ENCODE measurements at regions not wholly inside any gene's neighbourhood (a gene's known extent, or its start where the extent isn't known, plus 50 kb on each side); places are given as distances from the start of the nearest gene placed in this dataset.
"Not testable (repeated sequence)": the region's sequence is repeated elsewhere in the genome, so short reads cannot be mapped to it uniquely, and the experiment has no call there.

DNA sequence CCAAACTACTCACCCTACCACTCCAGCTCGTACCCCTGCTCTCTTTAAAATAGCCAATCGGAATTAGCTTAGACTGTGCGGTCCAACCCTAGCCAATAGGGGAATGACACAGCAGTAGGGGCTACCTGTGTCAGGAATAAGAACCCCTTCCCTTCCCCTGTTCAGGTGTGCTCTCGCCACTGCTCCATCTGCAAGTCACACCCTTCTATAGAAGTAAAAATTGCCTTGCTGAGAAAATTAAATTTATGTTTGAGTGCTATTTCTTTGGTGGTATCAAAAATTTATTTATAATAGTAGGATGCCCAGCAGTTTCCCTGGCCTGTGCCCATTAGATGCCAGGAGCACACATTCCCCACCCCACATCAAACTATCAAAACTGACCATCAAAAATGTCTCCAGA, 304.7 kb upstream of the CDYL start:
- H3K4me3 ChIP-seq (ENCODE audit: insufficient read depth in 1 of 2, low read depth in 1 of 2, low read length in 2 of 2); H3K14ac ChIP-seq (ENCODE audit: low read length in 2 of 2); H2BK15ac ChIP-seq (ENCODE audit: low read depth, poor library complexity, severe bottlenecking); H4K91ac ChIP-seq (ENCODE audit: low read length); H2BK12ac ChIP-seq (ENCODE audit: low read length in 2 of 2); H3K27ac ChIP-seq (ENCODE audit: low read length, poor library complexity, severe bottlenecking); H2BK5ac ChIP-seq (ENCODE audit: low read depth, low read length, poor library complexity, severe bottlenecking); H2AFZ ChIP-seq (ENCODE audit: low read depth, low read length); DNase-seq; H2AK5ac ChIP-seq (ENCODE audit: low read length, severe bottlenecking); H3K4ac ChIP-seq (ENCODE audit: low read depth in 1 of 2, low read length in 2 of 2); H3K4me2 ChIP-seq (ENCODE audit: low read length, poor library complexity, severe bottlenecking); H4K8ac ChIP-seq (ENCODE audit: low read length); H3K79me1 ChIP-seq (replicated peaks; ENCODE audit: low read length, poor library complexity, severe bottlenecking); H3K9ac ChIP-seq (ENCODE audit: low read length); H3K18ac ChIP-seq (ENCODE audit: low read depth in 1 of 2, low read length in 2 of 2); H3K23ac ChIP-seq (ENCODE audit: low read length in 2 of 2); H3K4me1 ChIP-seq (ENCODE audit: control insufficient read depth, insufficient read depth, low read depth, low read length); H3K36me3 ChIP-seq (ENCODE audit: control insufficient read depth in 1 of 2, insufficient read depth in 2 of 2, low read depth in 1 of 2, low read length in 2 of 2); H3K27me3 ChIP-seq (ENCODE audit: control insufficient read depth in 1 of 2, insufficient read depth in 1 of 2, low read length in 2 of 2); H2BK120ac ChIP-seq (ENCODE audit: low read depth, low read length): not testable (repeated sequence)
- WGBS = 92% methylated on average over 3 of the region's 4 CpGs
- H3K9me3 ChIP-seq (ENCODE audit: control insufficient read depth, low read length) = peaks cover 18% of the 10 kb centered on the region

- H3K79me1 ChIP-seq (replicated peaks; ENCODE audit: low read length, poor library complexity, severe bottlenecking) = no peaks in the 10 kb centered on the region
- H2AFZ ChIP-seq (ENCODE audit: low read depth, low read length) = no peak overlapping the region
- H3K9me3 ChIP-seq (ENCODE audit: control insufficient read depth, low read length) = peaks cover 18% of the 10 kb centered on the region
- H3K4me3 ChIP-seq (ENCODE audit: insufficient read depth in 1 of 2, low read depth in 1 of 2, low read length in 2 of 2) = no peak overlapping the region
- H2BK5ac ChIP-seq (ENCODE audit: low read depth, low read length, poor library complexity, severe bottlenecking) = no peak overlapping the region
- no peak overlapping the region for H3K23ac ChIP-seq (ENCODE audit: low read length in 2 of 2)
- no peaks in the 10 kb centered on the region for H3K36me3 ChIP-seq (ENCODE audit: control insufficient read depth in 1 of 2, insufficient read depth in 2 of 2, low read depth in 1 of 2, low read length in 2 of 2)
- WGBS = 93% methylated on average over 7 of the region's 7 CpGs
- H4K91ac ChIP-seq (ENCODE audit: low read length) = no peak overlapping the region
- no peak overlapping the region for H3K18ac ChIP-seq (ENCODE audit: low read depth in 1 of 2, low read length in 2 of 2)
- no peak overlapping the region for H3K9ac ChIP-seq (ENCODE audit: low read length)
- H3K14ac ChIP-seq (ENCODE audit: low read length in 2 of 2) = no peak overlapping the region
- H3K27ac ChIP-seq (ENCODE audit: low read length, poor library complexity, severe bottlenecking) = no peak overlapping the region
- H3K4ac ChIP-seq (ENCODE audit: low read depth in 1 of 2, low read length in 2 of 2) = no peak overlapping the region
- no peak overlapping the region for H2AK5ac ChIP-seq (ENCODE audit: low read length, severe bottlenecking)
- no peak overlapping the region for H4K8ac ChIP-seq (ENCODE audit: low read length)
- no peaks in the 10 kb centered on the region for H3K4me1 ChIP-seq (ENCODE audit: control insufficient read depth, insufficient read depth, low read depth, low read length)
- no peak for DNase-seq
- H3K27me3 ChIP-seq (ENCODE audit: control insufficient read depth in 1 of 2, insufficient read depth in 1 of 2, low read length in 2 of 2) = no peaks in the 10 kb centered on the region
- no peak overlapping the region for H2BK12ac ChIP-seq (ENCODE audit: low read length in 2 of 2)
- H2BK15ac ChIP-seq (ENCODE audit: low read depth, poor library complexity, severe bottlenecking) = no peak overlapping the region
- no peak overlapping the region for H2BK120ac ChIP-seq (ENCODE audit: low read depth, low read length)
- no peak overlapping the region for H3K4me2 ChIP-seq (ENCODE audit: low read length, poor library complexity, severe bottlenecking)
Observed at GRCh38 chr6:4470698-4471210, 305.4 kb upstream of the CDYL start.

DNA sequence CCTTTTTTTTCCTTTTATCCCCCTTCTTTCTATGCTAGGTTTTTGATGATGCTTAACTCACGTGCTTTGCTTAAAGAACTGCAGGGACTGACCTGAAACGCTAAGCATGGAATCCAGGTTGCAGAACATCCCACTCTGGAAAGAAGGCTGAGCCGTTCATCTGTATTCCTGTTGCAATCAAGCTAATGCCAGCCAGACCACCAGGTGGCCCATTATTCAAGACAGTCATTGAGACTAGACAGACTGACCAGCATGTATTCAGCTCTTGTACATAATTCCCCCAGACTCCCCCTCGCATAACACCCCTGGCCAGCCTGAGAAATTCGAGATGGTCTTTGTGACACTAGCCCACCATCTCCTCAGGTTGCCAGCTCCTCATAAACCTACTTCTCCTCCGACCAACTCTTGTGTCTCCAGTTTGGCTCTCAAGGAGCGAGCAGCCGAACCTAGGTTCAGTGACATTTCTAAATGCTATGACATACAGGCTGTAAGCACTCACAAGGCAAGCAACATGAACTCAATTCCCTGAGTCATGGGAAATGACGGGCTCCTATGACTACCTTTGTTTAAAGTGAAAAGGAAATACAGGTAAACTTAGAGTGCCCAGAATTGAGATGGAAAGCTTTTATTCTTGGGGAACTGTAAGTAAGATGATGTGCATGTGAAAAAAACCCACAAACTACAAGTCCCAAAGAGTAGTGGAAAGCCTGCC, 309.3 kb upstream of the CDYL start:
- 86% methylated on average over 9 of the region's 9 CpGs for WGBS
- no peak for DNase-seq

DNA sequence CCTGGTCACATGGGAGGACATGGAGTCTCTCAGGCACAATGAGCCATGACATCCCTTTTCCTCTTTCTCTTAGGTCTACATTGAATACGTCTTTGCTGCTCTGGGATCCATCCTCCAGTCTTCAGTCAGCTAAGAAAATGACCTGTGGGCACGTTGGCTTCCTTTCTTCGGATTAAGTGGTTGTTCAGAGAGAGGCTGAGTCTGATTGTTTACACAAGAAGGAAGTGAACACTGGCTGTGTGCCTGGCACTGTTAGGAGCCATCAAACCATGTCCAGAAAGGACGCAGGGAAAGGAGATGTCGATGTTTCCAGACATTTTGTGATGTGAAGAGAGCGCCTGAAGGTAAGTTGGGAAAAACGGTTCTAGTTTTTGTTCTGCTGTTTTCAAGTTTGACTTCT, 309.9 kb upstream of the CDYL start:
- H3K4me1 ChIP-seq (ENCODE audit: control insufficient read depth, insufficient read depth, low read depth, low read length) = no peaks in the 10 kb centered on the region
- H2BK15ac ChIP-seq (ENCODE audit: low read depth, poor library complexity, severe bottlenecking) = no peak overlapping the region
- H3K9ac ChIP-seq (ENCODE audit: low read length) = no peak overlapping the region
- H3K4me2 ChIP-seq (ENCODE audit: low read length, poor library complexity, severe bottlenecking) = no peak overlapping the region
- WGBS = 52% methylated on average over 7 of the region's 7 CpGs
- DNase-seq = peak; percentile 44
- no peak overlapping the region for H3K18ac ChIP-seq (ENCODE audit: low read depth in 1 of 2, low read length in 2 of 2)
- H2BK5ac ChIP-seq (ENCODE audit: low read depth, low read length, poor library complexity, severe bottlenecking) = no peak overlapping the region
- H3K4ac ChIP-seq (ENCODE audit: low read depth in 1 of 2, low read length in 2 of 2) = no peak overlapping the region
- no peak overlapping the region for H2BK12ac ChIP-seq (ENCODE audit: low read length in 2 of 2)
- H3K79me1 ChIP-seq (replicated peaks; ENCODE audit: low read length, poor library complexity, severe bottlenecking) = no peaks in the 10 kb centered on the region
- H3K23ac ChIP-seq (ENCODE audit: low read length in 2 of 2) = no peak overlapping the region
- H2AFZ ChIP-seq (ENCODE audit: low read depth, low read length) = no peak overlapping the region
- no peak overlapping the region for H4K8ac ChIP-seq (ENCODE audit: low read length)
- H3K27ac ChIP-seq (ENCODE audit: low read length, poor library complexity, severe bottlenecking) = no peak overlapping the region
- H2AK5ac ChIP-seq (ENCODE audit: low read length, severe bottlenecking) = no peak overlapping the region
- H3K4me3 ChIP-seq (ENCODE audit: insufficient read depth in 1 of 2, low read depth in 1 of 2, low read length in 2 of 2) = no peak overlapping the region
- no peak overlapping the region for H3K14ac ChIP-seq (ENCODE audit: low read length in 2 of 2)
- H4K91ac ChIP-seq (ENCODE audit: low read length) = no peak overlapping the region
- no peaks in the 10 kb centered on the region for H3K36me3 ChIP-seq (ENCODE audit: control insufficient read depth in 1 of 2, insufficient read depth in 2 of 2, low read depth in 1 of 2, low read length in 2 of 2)
- peaks cover 8% of the 10 kb centered on the region for H3K9me3 ChIP-seq (ENCODE audit: control insufficient read depth, low read length)
- H3K27me3 ChIP-seq (ENCODE audit: control insufficient read depth in 1 of 2, insufficient read depth in 1 of 2, low read length in 2 of 2) = no peaks in the 10 kb centered on the region
- no peak overlapping the region for H2BK120ac ChIP-seq (ENCODE audit: low read depth, low read length)

More for the DNA sequence above, 309.3 kb upstream of the CDYL start:
- H3K36me3 ChIP-seq (ENCODE audit: control insufficient read depth in 1 of 2, insufficient read depth in 2 of 2, low read depth in 1 of 2, low read length in 2 of 2) = no peaks in the 10 kb centered on the region
- no peaks in the 10 kb centered on the region for H3K4me1 ChIP-seq (ENCODE audit: control insufficient read depth, insufficient read depth, low read depth, low read length)
- no peak overlapping the region for H3K27ac ChIP-seq (ENCODE audit: low read length, poor library complexity, severe bottlenecking)
- no peak overlapping the region for H2BK15ac ChIP-seq (ENCODE audit: low read depth, poor library complexity, severe bottlenecking)
- H2AK5ac ChIP-seq (ENCODE audit: low read length, severe bottlenecking) = no peak overlapping the region
- no peak overlapping the region for H3K4ac ChIP-seq (ENCODE audit: low read depth in 1 of 2, low read length in 2 of 2)
- H3K27me3 ChIP-seq (ENCODE audit: control insufficient read depth in 1 of 2, insufficient read depth in 1 of 2, low read length in 2 of 2) = no peaks in the 10 kb centered on the region
- H2AFZ ChIP-seq (ENCODE audit: low read depth, low read length) = no peak overlapping the region
- peak overlapping the region in 1 of 2 experiments; percentile 83 for H2BK12ac ChIP-seq (ENCODE audit: low read length in 2 of 2)
- H3K18ac ChIP-seq (ENCODE audit: low read depth in 1 of 2, low read length in 2 of 2) = peak overlapping the region in 1 of 2 experiments; percentile 38
- peak overlapping the region; percentile 37 for H4K8ac ChIP-seq (ENCODE audit: low read length)
- no peak overlapping the region for H2BK120ac ChIP-seq (ENCODE audit: low read depth, low read length)
- H3K23ac ChIP-seq (ENCODE audit: low read length in 2 of 2) = no peak overlapping the region
- H3K4me3 ChIP-seq (ENCODE audit: insufficient read depth in 1 of 2, low read depth in 1 of 2, low read length in 2 of 2) = no peak overlapping the region
- no peak overlapping the region for H4K91ac ChIP-seq (ENCODE audit: low read length)
- H3K9me3 ChIP-seq (ENCODE audit: control insufficient read depth, low read length) = peaks cover 11% of the 10 kb centered on the region
- H3K4me2 ChIP-seq (ENCODE audit: low read length, poor library complexity, severe bottlenecking) = no peak overlapping the region
- H2BK5ac ChIP-seq (ENCODE audit: low read depth, low read length, poor library complexity, severe bottlenecking) = no peak overlapping the region
- no peak overlapping the region for H3K14ac ChIP-seq (ENCODE audit: low read length in 2 of 2)
- H3K79me1 ChIP-seq (replicated peaks; ENCODE audit: low read length, poor library complexity, severe bottlenecking) = no peaks in the 10 kb centered on the region
- H3K9ac ChIP-seq (ENCODE audit: low read length) = no peak overlapping the region

Data from mesenchymal stem cell (in vitro differentiated cells and primary cell).